AG04449 (cell line): ENCODE measurements at regions not wholly inside any gene's neighbourhood (a gene's known extent, or its start where the extent isn't known, plus 50 kb on each side); places are given as distances from the start of the nearest gene placed in this dataset.
A peak's percentile ranks its signal among the peaks of the same experiment; 100 is the strongest.

Source experiments
- CTCF ChIA-PET: fragments of 350-600 bp; formaldehyde crosslinking; extraction: SDS; loops from one replicate; lab custom pipeline; 2021; ENCODE audit warnings: antibody characterized with exemption; lab: Yijun Ruan, JAX
- POLR2A ChIA-PET: fragments of 400-600, 350-600 bp; formaldehyde crosslinking; extraction: SDS; loops from one replicate; lab custom pipeline; 2020; ENCODE audit warnings: antibody characterized with exemption, inconsistent platforms; lab: Yijun Ruan, JAX
- DNase-seq: peaks from one replicate; pipeline ENCODE4 v3.0.0-alpha.2; 2010; ENCODE audit warnings: low read depth, low spot score
- H3K4me3 ChIP-seq: 2 replicates; pipeline ENCODE4 v1.5.1; 2011; ENCODE audit warnings: low read depth, mild to moderate bottlenecking, control low read depth, low read length
- TF ChIP-seq, protein P1 (sequence below): IDR thresholded peaks from one replicate; pipeline ENCODE4 v1.5.1; 2011; ENCODE audit warnings: mild to moderate bottlenecking, moderate library complexity, low read length, control low read depth, inconsistent platforms; ENCODE audit not compliant: insufficient read depth; ENCODE audit errors: missing control alignments

GRCh38 chr12:115355301-115355700 is 671.3 kb upstream of the TBX3 start:
- TF ChIP-seq, protein P1, sequence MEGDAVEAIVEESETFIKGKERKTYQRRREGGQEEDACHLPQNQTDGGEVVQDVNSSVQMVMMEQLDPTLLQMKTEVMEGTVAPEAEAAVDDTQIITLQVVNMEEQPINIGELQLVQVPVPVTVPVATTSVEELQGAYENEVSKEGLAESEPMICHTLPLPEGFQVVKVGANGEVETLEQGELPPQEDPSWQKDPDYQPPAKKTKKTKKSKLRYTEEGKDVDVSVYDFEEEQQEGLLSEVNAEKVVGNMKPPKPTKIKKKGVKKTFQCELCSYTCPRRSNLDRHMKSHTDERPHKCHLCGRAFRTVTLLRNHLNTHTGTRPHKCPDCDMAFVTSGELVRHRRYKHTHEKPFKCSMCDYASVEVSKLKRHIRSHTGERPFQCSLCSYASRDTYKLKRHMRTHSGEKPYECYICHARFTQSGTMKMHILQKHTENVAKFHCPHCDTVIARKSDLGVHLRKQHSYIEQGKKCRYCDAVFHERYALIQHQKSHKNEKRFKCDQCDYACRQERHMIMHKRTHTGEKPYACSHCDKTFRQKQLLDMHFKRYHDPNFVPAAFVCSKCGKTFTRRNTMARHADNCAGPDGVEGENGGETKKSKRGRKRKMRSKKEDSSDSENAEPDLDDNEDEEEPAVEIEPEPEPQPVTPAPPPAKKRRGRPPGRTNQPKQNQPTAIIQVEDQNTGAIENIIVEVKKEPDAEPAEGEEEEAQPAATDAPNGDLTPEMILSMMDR: no peak
- DNase-seq: no peak
- H3K4me3 ChIP-seq: no peak overlapping the region
- POLR2A ChIA-PET: no interaction called here
- CTCF ChIA-PET: interaction anchor here (1.4 kb wide), 1 partner anchor 12 kb away, joined by 3 read pairs; no protein-coding TSS in a partner anchor

DNA sequence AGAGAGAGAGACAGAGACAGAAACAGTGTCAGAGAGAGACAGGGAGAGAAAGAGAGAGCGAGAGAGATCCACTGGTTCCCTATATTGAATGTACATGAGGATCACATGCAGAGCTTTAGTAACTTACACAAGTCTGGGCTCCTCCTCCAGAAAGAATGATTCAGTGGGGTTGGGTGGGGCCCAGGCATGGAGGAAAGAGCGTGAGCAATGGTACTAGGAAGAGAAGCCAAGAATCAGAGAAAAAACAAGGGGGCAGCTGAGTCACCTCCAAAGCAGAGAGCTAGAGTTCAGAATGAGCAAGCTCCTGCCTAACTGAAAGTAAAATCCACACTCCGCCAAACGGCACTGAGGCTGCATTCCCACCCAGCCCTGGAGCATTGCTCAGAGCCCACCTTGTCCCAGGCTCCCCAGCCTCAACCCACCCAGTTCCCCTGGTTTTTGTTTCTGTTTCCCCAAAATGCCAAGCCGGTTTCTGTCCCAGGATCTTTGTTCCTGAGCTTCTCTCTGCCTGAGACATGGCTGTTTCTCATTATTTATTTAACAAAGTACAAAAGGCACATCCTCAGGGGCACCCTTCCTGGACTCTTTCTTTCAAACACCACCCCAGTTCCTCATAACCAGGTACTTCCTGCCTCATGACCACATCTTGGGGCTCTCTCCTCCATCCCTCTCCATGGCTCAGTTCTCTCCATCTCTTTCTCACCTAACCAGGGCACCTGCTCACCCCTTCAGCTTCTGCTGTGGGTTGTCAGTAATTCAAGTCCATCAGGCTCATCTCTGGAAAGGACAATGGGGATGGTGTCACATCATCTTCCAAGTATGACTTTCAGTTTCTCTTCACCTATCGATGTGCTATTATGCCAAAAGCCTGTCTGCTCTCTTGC is 670.3 kb upstream of the TBX3 start:
- peak; percentile 88 for DNase-seq

GRCh38 chr12:115353467-115353866 is 669.5 kb upstream of the TBX3 start:
- ChIA-PET CTCF (interaction anchor here (1.0 to 1.3 kb wide), 3 partner anchors 10 to 564 kb away, joined by 3 to 4 read pairs (median 4); no protein-coding TSS in a partner anchor), POLR2A (interaction anchor here (0.6 to 1.4 kb wide), 7 partner anchors 17 to 669 kb away, joined by 3 to 16 read pairs (median 3); partner anchors contain the start of gene TBX3)
- TF ChIP-seq, protein P1: no peak
- no peak overlapping the region for H3K4me3 ChIP-seq
- no peak for DNase-seq

More for the DNA sequence above, 670.3 kb upstream of the TBX3 start:
- TF ChIP-seq, protein P1: no peak
- peak overlapping the region; percentile 61 for H3K4me3 ChIP-seq
- ChIA-PET POLR2A (interaction anchor here (0.6 to 1.4 kb wide), 8 partner anchors 18 to 670 kb away, joined by 3 to 16 read pairs (median 3); partner anchors contain the start of gene TBX3), CTCF (interaction anchor here (0.6 to 1.4 kb wide), 4 partner anchors 9 to 18 kb away, joined by 3 to 4 read pairs (median 3); no protein-coding TSS in a partner anchor)

DNA sequence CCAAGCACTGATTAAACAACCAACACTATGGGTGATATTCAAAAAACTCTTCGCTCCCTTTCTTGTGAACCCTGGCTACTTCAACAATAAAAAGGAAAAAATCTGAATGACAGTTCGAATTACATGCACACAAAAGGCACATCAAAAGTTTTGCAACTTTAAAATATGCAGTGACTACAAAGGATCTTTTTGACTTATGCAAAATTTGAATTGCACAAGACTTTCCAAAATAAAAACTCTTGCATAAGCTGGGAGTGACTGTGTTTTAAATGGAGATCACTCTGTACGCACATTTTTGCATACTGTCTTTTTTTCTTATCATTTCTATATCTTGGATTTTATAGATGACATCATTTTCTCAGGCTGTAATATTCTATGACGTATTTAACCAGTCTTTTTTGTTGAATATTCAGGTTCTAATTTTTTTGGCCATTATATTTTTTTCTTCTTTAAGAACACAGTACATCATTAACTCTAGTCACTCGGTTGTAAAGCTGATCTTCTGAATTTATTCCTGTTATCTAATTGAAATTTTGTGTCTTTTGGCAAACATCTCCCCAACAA is 667.6 kb upstream of the TBX3 start:
- CTCF ChIA-PET: interaction anchor here (1.1 to 1.8 kb wide), 2 partner anchors 9 to 402 kb away, joined by 3 to 5 read pairs; no protein-coding TSS in a partner anchor
- POLR2A ChIA-PET: no interaction called here
- no peak overlapping the region for H3K4me3 ChIP-seq
- TF ChIP-seq, protein P1: no peak
- DNase-seq: no peak

DNA sequence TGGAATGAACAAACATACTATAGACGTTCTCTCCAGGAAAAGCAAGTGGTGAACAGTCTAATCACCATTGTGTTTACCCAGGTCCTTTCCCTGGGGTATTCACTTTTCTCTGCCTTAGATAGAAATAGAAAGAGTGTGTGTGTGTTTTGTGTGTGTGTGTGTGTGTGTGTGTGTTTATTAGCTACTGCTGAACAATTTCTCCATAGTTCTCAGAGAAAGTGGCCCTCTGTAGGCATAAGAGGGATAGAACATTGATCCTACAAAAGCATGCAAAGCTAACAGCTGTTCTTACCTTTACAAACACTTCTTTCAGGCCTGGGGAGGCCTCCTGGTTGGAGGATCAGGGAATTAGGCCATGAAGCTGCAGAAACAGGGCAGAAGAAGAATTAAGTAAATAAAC is 665.7 kb upstream of the TBX3 start:
- no peak for DNase-seq

More for the DNA sequence above, 665.7 kb upstream of the TBX3 start:
- H3K4me3 ChIP-seq: no peak overlapping the region
- TF ChIP-seq, protein P1: no peak
- ChIA-PET CTCF (interaction anchor here (1.0 kb wide), 1 partner anchor 180 kb away, joined by 3 read pairs; no protein-coding TSS in a partner anchor), POLR2A (no interaction called here)
